Eye (tissue), 1 donor: ENCODE measurements at regions not wholly inside any gene's neighbourhood (a gene's known extent, or its start where the extent isn't known, plus 50 kb on each side); places are given as distances from the start of the nearest gene placed in this dataset.
"Not testable (repeated sequence)": the region's sequence is repeated elsewhere in the genome, so short reads cannot be mapped to it uniquely, and the experiment has no call there.

Experiments
- DNase-seq: peaks from one replicate; pipeline ENCODE4 v3.0.0-alpha.2; 2015

GRCh38 chr6:37766717-37767116 lies 52.8 kb upstream of the ZFAND3 start:
- DNase-seq: no peak

GRCh38 chr6:37765182-37765775 lies 54.2 kb upstream of the ZFAND3 start:
- no peak for DNase-seq

- DNase-seq: peak; percentile 40
Measured at GRCh38 chr6:37763413-37763812, 56.1 kb upstream of the ZFAND3 start.

GRCh38 chr6:37762806-37763205 lies 56.7 kb upstream of the ZFAND3 start:
- DNase-seq: peak; percentile 17

GRCh38 chr6:37761554-37762271 lies 57.8 kb upstream of the ZFAND3 start:
- DNase-seq: no peak

- no peak for DNase-seq
Measured at GRCh38 chr6:37759221-37760144, 60.0 kb upstream of the ZFAND3 start.

GRCh38 chr6:37758647-37759046 lies 60.9 kb upstream of the ZFAND3 start:
- DNase-seq: no peak

GRCh38 chr6:37758234-37758633 lies 60.6 kb upstream of the MDGA1 start:
- DNase-seq: no peak

- DNase-seq: no peak
Measured at GRCh38 chr6:37757381-37757780, 59.7 kb upstream of the MDGA1 start.

GRCh38 chr6:37756135-37756534 lies 58.5 kb upstream of the MDGA1 start:
- DNase-seq: no peak

GRCh38 chr6:37752718-37753117 lies 55.0 kb upstream of the MDGA1 start:
- DNase-seq: no peak

GRCh38 chr6:37749367-37749766 lies 51.7 kb upstream of the MDGA1 start:
- not testable (repeated sequence) for DNase-seq

GRCh38 chr6:37748118-37748517 lies 50.4 kb upstream of the MDGA1 start:
- DNase-seq: no peak
